ENCODE measurements at regions not wholly inside any gene's neighbourhood (a gene's known extent, or its start where the extent isn't known, plus 50 kb on each side); places are given as distances from the start of the nearest gene placed in this dataset.
"Not testable (repeated sequence)": the region's sequence is repeated elsewhere in the genome, so short reads cannot be mapped to it uniquely, and the experiment has no call there.

DNA sequence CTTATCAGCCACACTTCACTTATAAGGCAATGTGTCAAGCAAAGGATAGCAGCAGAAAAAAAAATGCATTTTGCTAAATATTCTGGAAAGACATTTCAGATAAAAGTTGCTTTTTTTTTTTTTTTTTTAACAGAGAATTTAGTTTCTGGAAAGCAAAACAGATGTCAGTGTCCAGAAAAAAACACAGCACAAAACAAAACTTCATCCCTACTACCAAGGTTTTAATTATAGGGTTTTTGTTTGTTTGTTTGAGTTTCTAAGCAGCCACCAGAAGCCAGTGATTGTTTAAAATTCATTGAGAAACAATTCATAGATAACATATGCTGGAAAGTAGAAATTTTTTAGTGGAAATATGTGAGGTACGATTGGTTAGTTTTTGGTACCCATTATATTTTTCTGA, 1202.7 kb downstream of the OTOL1 start:
- DNase-seq: no peak

DNA sequence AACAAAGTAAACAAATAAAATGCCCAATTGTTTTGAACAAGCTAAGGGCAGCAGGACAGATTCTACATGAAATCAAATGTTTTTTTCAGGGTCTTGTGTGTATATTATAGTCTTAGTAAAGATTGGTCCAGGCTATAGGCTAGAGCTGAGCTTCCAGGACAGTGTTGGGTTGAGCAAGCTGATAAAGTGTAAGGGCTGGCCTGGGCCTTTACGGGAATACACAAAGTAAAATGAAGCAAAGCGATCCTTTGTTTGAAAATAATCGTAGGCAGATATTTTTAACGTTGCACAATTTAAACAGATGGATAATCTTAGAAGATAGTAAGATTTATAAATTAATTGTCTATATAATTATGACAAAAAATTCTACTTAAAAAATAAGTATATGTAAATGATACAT, 1204.6 kb downstream of the OTOL1 start:
- DNase-seq: no peak

DNA sequence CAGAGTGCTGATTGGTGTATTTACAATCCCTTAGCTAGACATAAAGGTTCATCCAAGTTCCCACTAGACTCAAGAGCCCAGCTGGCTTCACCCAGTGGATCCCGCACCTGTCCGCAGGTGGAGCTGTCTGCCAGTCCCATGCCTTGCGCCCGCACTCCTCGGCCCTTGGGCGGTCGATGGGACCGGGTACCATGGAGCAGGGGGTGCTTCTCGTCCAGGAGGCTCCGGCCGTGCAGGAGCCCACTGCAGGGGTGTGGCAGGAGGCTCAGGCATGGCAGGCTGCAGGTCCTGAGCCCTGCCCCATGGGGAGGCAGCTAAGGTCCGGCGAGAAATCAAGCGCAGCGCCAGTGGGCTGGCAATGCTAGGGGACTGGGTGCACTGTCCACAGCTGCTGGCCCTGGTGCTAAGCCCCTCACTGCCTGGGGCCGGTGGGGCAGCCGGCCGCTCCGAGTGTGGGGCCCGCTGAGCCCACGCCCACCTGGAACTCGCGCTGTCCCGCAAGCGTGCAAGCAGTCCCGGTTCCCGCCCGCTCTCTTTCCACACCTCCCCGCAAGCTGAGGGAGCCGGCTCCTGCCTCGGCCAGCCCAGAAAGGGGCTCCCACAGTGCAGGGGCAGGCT, 1206.3 kb downstream of the OTOL1 start:
- no peak for DNase-seq

DNA sequence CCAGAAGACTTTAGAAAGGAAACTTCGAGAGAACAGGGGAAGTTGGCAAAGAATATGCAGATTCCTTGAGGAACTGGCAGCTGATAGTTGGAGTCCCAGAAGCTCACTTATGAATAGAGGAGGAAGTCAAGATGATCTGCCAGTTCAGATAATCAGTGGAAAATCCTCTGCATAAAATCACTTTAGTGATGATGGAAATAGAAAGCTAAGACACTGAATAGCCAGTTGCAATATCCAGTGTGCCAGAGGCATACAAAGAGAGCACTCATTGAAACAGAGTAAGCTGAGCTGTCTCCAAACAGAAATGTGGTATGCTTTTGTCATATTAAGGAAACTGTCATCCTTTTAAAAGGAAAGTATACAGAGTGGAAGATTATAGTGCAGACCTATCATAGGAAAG, 1207.6 kb downstream of the OTOL1 start:
- no peak for DNase-seq

DNA sequence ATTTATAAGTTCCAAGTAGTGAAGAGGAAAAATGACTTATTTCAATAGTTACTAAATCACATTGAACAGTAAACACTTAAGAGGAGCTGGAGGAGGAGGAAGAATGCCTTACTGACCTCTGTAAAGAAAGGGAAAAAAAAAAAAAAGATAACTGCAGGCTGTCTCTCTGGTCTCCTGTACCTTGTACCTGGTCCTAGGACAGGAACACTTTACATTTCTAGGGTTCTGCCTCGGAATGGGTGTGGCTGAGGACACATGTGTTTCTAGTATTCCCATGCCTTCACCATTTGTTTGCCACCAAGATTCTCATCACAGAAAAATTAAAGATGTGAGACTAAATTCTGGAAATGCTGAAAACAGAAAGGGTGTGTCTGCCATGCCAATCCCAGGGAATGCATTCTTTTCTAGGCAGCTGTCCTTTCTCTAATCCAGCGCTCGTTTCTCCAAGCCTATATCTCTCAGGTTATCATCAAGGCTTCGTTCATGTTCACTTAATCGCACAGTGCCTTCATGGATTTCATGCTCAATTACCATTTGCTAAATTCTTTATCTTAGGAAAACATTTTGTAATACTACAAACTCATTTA, 1208.3 kb downstream of the OTOL1 start:
- DNase-seq: no peak

DNA sequence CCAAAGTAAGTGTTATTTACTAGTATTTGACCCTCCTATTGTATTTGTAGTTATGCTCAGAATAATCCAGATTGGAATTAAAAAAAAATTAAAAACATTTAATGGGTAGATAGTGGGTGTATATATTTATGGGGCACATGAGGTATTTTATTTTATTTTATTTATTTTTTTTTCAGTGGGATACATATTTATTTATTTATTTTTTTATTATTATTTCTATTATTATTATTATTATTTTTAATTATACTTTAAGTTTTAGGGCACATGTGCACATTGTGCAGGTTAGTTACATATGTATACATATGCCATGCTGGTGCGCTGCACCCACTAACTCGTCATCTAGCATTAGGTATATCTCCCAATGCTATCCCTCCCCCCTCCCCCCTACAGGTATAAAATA, 1211.8 kb downstream of the OTOL1 start:
- DNase-seq: not testable (repeated sequence)

DNA sequence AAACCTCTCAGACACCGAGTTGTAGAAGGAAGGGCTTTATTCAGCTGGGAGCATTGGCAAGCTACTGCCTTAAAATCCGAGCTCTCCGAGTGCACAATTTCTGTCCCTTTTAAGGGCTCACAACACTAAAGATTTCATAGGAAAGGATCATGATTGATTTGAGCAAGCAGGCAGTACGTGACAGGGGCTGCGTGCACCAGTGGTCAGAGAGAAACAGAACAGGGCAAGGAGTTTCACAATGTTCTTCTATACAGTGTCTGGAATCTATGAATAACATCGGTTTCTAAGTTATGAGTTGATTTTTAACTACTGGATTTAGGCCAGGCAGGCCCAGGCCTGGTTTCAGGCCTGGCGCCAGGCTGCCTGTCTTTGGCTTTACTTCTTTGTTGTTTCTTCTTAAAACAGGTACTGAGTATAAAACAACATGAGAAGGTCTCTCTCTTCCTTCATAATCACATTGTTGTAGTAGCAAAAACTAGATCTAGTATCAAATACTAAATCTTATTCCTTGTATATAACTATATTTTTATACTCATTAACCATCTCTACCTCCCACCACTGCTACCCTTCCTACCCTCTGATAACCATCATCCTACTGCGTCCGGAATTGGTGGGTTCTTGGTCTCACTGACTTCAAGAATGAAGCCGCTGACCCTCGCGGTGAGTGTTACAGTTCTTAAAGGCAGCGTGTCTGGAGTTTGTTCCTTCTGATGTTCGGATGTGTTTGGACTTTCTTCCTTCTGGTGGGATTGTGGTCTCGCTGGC, 1212.5 kb downstream of the OTOL1 start:
- not testable (repeated sequence) for DNase-seq

DNA sequence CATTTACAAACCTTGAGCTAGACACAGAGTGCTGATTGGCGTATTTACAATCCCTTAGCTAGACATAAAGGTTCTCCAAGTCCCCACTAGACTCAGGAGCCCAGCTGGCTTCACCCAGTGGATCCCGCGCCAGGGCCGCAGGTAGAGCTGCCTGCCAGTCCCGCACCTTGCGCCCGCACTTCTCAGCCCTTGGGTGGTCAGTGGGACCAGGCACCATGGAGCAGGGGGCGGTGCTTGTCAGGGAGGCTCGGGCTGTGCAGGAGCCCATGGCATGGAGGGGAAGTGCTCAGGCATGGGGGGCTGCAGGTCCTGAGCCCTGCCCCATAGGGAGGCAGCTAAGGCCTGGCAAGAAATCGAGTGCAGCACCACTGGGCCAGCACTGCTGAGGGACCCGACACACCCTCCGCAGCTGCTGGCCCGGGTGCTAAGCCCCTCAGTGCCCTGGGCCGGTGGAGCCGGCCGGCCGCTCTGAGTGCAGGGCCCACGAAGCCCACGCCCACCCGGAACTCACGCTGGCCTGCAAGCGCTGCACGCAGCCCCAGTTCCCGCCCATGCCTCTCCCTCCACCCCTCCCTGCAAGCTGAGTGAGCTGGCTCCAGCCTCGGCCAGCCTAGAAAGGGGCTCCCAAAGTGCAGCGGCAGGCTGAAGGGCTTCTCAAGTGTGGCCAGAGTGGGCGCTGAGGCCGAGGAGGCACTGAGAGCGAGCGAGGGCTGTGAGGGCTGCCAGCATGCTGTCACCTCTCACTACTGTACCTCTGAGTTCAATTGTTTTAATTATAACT, 1213.9 kb downstream of the OTOL1 start:
- DNase-seq: no peak

DNA sequence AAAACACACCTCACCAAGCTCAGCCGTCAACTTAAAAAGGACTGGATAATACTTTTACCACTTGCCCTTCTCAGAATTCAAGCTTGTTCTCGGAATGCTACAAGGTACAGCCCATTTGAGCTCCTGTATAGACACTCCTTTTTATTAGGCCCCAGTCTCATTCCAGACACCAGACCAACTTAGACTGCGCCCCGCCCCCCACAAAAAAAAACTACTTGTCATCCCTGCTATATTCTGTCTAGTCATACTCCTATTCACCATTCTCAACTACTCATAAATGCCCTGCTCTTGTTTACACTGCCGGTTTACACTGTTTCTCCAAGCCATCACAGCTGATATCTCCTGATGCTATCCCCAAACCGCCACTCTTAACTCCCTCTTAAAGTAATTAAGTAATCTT, 1220.5 kb downstream of the OTOL1 start:
- not testable (repeated sequence) for DNase-seq

DNA sequence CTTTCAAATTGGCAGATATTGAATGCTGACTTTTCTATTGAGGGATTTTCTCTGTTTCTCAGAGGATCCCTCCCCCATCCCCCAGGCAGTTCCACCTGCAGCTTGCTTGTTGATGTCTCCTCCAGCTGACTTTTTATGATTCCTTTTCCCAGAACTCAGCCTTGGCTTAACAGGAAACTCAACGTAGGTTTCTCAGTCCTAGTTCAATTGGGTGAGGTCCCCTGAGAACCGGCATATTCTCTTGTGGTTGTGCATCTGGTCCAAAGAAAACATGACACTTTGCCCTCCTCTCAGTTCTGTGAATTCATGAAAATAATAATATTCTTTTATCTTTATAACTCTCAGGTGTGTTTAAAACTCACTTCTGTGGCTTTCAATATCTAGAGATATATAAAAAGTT, 1222.1 kb downstream of the OTOL1 start:
- DNase-seq: no peak

DNA sequence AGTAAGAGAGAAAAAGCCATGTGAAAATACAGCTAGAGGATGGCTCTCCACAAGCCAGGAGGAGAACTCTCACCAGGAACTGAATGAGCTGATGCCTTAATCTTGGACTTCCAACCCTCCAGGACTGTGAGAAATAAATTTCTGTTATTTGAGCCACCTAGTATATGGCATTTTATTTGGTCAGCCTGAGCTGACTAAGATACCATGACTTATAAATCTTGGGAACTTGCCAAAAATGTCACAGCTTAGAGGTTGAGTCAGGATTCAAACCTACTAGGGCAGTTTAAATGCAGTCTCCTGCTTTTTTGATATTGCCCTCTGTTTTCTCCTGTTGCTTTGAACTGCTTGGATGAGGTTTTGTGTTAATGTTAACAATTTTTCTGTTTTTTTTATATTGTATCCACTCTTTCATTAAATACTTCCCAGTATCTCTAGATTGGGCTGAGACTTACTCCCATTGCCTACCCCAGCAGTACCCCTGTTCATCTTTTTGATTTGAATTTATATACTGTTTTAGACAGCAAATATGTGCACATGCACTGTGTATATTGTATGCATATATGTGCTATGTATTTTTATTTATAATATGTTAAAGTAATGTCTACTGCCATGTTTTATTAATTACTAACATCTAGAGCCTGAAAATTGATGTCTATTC, 1223.2 kb downstream of the OTOL1 start:
- no peak for DNase-seq

DNA sequence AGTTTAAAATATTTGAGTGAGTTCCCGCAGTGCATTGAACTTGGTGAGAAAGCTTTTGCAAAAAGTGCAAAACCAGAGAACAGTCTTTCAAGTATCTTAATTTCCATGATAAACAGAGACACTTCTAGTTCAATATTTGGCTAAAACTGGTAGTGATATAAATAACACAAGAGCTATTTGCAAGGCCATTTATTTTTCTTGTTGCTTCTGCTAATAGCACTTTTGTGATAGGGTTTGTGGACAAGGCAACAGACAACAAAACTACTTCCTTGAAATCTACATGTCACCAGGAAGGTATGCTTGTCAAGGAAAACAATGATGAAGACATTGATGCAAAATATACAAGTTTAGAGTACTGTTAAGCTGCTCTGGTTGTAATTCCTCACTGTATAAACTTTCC, 1225.1 kb downstream of the OTOL1 start:
- no peak for DNase-seq

DNA sequence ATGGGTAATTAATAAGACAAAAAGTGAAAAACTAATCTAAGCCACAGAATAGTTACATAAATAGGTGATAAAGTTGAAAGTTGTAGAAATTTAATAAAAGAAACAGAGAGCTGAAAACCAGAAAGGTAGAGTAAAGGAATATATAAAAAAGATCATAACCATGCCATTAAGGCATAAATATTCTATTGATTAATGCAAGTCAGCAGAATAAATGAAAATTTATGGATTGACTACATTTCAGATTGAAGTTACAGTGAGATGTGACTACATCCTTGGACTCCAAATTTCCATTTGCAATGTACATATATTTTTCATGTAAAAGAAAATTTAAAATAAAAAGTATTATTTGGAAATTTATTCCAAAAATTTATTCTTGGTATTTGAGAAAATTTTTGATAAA, 1225.7 kb downstream of the OTOL1 start:
- no peak for DNase-seq

DNA sequence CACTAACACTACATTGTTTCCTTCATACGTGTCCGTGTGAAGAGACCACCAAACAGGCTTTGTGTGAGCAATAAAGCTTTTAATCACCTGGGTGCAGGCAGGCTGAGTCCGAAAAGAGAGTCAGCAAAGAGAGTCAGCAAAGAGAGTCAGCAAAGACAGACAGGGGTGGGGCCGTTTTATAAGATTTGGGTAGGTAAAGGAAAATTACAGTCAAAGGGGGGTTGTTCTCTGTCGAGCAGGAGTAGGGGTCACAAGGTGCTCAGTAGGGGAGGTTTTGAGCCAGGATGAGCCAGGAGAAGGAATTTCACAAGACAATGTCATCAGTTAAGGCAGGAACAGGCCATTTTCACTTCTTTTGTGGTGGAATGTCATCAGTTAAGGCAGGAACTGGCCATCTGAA, 1226.2 kb downstream of the OTOL1 start:
- not testable (repeated sequence) for DNase-seq

DNA sequence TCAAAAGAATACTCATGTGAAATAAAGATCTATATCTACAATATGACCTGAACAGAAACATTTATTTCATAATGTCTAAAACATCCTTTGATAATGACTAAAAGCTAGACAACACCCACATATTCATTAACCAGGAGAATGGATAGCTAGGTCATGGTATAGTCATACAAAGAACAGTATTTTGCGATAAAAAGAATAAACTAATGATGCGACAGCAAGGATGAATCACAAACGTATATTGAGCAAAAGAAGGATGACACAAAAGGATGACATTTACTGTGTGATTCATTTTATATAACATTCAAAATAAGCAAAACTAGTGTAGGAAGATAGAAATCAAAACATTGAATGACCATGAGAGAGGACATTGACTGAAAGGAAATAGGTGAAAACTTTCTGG, 1233.1 kb downstream of the OTOL1 start:
- no peak for DNase-seq

DNA sequence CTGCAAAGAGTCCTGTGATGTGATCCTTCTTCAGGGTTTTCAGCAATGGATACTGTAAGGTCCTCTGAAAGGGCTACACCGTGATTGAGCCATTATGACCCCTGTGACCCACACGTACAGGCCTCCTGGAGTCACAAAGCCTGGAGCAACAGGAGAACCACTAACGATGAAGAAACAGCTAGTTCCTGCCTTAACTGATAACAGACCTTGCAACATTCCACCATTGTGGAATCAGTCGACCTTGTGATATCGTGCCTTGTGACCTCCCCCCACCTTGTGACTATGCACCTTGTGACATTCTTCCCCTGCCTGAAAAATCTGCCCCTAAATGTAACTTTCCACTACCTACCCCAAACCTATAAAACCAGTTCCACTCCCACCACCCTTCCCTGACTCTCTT, 1235.4 kb downstream of the OTOL1 start:
- DNase-seq: not testable (repeated sequence)

DNA sequence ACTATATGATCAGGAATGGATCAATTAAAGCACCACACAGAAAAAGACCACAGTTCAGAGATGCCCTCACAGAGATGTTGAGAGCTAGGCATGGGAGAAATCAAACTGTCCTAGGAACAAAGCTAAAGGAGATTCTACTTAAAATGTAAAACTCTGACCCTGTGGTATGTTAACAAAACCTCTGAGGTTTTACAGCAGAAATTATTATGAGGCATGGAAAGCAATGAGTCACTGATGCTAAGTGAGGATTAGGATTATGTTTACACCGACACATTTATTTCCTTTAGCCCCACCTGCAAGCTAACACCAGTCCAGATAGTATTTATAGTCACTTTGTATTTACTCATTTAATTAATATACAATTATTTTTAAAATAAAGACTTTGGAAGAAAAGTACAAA, 1242.2 kb downstream of the OTOL1 start:
- no peak for DNase-seq

DNA sequence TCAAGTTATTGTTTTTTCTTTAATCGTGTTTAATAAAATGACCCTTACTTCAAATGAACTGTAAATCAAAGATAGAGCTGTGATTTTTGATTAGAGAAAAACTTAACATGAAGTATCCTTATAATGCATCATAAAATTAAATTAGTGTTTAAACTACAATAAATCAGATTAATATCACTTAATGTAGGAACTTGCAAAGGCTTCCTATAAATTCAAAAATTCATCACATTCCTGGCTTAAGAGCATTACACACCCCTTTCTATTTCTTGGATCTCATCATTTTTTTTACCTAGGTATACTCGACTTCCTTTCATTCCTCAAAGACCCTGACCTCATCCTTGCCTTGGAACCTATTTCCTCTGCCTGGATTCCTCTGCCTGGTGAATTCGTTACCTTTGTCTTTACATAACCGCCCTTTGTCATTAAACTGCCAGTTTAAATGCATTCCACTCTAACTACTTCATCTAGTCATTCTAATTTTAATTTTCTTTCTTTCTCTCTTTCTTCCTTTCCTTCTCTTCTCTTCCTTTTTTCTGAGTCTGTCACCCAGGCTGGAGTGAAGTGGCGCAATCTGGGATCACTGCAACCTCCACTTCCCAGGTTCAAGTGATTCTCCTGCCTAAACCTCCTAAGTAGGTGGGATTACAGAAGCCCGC, 1244.5 kb downstream of the OTOL1 start:
- DNase-seq: no peak

DNA sequence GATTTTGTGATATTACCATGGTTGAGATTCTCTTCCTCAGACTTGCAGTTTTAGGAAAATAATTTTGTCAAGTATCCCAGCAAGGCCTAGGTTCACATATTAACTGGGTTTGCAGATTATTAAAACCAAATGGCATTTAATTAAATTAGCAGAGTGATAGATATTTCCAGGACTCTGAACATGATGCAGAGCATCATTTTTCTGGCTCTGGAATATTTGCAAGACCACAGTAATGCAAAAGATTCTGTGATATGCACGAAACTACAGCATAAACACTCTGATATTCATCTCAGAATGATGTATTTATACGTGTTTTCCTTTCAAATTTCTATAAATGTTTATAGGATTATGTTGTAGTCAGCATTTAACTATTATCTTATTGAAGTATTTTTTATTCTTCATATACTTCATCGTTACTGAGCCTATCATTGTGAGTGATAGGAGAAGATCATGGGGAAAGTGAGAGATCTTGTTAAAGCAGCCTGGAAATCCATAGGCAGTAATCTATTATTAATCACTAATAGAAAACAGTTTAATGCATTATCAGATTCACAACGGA, 1245.6 kb downstream of the OTOL1 start:
- no peak for DNase-seq

DNA sequence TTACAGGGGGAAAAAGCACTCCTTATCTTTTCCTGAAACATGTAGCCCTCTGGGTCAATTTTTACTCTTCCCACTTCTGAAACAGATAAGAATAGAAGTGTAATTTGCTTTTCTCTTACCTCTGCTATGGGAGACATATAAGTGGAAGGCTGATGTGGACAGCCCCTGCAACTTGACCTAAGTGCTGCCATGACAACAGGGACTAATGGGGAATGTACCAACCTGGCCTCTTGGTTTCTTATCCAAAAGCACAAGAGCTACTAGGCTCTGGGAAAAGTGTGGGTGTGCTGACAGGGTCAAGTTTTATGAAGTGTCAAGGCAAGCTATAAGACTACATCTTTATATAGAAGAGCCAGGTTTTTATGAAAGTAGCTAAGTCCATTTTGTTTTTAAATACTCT, 1246.5 kb downstream of the OTOL1 start:
- DNase-seq: no peak

DNA sequence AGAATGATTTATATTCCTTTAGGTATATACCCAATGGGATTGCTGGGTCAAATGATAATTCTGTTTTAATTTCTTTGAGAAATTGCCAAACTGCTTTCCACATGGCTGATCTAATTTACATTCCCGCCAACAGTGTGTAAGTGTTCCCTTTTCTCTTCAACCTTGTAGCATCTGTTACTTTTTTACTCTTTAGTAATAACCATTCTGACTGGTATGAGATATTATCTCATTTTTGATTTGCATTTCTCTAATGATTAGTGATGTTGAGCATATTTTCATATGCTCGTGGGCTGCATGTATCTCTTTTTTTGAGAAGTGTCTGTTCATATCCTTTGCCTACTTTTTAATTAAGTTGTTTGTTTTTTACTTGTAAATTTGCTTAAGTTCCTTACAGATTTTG, 1264.2 kb downstream of the OTOL1 start:
- DNase-seq: peak; percentile 18 to 22

Measured in NCI-H526 (cell line).